Epithelial cell of prostate (primary cell): ENCODE measurements at regions not wholly inside any gene's neighbourhood (a gene's known extent, or its start where the extent isn't known, plus 50 kb on each side); places are given as distances from the start of the nearest gene placed in this dataset.
"Not testable (repeated sequence)": the region's sequence is repeated elsewhere in the genome, so short reads cannot be mapped to it uniquely, and the experiment has no call there.

Source experiments
- DNase-seq: peaks from one replicate; pipeline ENCODE4 v3.0.0-alpha.2; 2011; ENCODE audit warnings: low read depth, low spot score
- H3K27ac ChIP-seq: fragments of 450-650 bp; 2 replicates; pipeline ENCODE4 v1.5.1; 2017; ENCODE audit warnings: mild to moderate bottlenecking

GRCh38 chr6:21870076-21870730, 276.7 kb downstream of the SOX4 start:
- no peak for DNase-seq
- peak overlapping the region; percentile 56 for H3K27ac ChIP-seq

DNA sequence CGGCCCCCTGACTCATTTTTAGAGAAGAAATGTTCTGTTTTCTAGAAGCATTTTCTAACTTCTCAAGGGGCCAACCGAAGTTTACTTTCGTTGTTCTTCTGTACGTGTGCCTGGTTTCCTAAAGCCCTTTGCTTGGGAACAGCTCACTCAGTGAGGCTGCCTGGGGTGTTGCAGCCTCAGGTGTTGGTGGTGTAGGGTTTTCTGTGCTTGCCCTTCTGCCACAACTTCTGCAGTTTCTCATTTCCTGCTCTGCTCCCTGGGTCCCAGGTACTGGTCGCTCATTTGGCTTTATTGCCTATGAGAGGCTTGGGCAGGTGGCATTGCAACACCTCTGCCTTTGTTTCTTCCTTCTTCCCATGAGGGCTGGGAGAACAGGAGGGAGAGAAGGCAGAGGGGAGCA, 278.3 kb downstream of the SOX4 start:
- DNase-seq = no peak
- H3K27ac ChIP-seq = no peak overlapping the region

GRCh38 chr6:21872749-21873148, 279.2 kb downstream of the SOX4 start:
- H3K27ac ChIP-seq = no peak overlapping the region
- no peak for DNase-seq

- DNase-seq = no peak
- H3K27ac ChIP-seq = no peak overlapping the region
These were observed 280.0 kb downstream of the SOX4 start for GRCh38 chr6:21873562-21873961.

DNA sequence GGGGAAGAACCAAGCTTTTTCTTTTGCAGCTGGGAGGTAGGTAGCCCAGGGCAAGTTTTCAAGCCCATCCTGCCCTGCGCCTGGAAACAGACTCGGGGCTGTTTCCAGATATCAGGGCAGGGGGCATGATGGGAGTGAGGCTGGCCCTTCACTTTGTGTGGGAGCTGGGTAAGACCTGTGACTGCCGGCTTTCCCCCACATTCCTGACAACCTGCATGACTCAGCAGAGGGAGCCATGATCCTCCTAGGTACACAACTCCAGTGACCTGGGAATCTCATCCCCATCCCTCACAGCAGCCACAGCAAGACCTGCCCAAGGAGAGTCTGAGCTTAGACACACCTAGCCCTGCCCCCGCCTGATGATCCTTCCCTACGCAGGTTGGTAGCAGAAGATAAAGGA, 280.8 kb downstream of the SOX4 start:
- H3K27ac ChIP-seq = no peak overlapping the region
- DNase-seq = no peak

DNA sequence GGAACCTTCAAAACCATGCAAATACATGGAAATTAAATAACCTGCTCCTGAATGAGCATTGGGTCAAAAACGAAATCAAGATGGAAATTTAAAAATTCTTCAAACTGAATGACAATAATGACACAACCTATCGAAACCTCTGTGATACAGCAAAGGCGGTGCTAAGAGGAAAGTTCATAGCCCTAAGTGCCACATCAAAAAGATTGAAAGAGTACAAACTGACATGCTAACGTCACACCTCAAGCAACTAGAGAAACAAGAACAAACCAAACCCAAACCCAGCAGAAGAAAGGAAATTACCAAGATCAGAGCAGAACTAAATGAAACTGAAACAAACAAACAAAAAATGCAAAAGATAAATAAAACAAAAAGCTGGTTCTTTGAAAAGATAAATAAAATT, 283.5 kb downstream of the SOX4 start:
- not testable (repeated sequence) for H3K27ac ChIP-seq, DNase-seq

GRCh38 chr6:21880249-21880648, 286.7 kb downstream of the SOX4 start:
- H3K27ac ChIP-seq, DNase-seq: not testable (repeated sequence)

- H3K27ac ChIP-seq = no peak overlapping the region
- DNase-seq = no peak
These were observed 288.5 kb downstream of the SOX4 start for GRCh38 chr6:21881969-21882465.

DNA sequence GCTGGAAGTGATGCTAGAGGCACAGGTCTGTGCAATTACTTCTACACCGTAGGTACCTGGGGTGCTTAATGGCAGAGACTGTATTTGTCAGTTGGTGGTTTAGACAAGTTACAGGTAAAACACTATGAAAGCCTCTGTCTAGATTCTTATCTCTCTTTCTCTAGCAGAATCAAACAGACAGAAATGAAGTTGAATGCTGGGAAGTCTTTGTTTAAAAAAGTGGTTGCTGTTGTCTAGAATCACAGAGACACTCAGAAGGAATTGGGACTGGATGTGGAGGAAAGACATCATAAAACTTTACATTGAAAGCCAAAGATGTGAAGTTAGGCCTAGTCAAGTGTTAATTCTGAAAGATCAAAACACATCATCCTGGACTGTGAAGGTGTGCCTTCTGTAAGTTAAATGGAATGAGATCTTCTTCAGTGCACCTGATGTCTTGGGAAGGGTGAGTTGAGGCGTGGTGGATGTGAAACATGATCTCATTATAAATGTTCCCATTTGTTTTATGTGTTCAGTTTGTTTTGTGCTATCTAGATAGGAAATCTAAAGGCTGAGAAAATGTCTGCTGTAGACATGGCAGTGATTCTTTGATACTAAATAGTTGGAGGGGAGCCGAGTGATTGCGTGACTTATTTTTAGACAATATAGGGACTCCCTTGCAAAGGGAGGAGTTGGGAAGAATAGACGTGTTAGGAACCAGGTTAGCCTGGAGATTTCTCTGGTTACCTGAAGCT, 290.2 kb downstream of the SOX4 start:
- DNase-seq = no peak
- peak overlapping the region; percentile 82 for H3K27ac ChIP-seq

DNA sequence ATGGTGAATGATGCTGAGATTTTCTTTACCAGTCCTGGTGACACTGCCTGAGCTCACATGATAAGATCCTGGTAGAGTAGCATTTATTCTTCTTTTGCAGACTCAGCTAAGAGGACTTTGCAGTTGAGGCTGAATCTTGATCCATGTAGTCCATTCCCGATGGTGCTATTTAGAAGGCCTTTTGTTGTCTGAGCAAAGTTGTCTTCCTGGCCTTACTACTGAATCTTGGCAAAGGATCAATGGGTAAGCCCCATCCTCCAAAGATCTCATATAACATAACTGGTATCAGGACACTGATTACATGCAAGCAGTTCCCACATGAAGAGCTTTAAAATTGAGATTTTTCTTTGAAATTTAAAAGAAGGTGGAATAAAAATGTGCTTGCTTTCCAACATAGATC, 291.6 kb downstream of the SOX4 start:
- DNase-seq = no peak
- H3K27ac ChIP-seq = peak overlapping the region; percentile 82

DNA sequence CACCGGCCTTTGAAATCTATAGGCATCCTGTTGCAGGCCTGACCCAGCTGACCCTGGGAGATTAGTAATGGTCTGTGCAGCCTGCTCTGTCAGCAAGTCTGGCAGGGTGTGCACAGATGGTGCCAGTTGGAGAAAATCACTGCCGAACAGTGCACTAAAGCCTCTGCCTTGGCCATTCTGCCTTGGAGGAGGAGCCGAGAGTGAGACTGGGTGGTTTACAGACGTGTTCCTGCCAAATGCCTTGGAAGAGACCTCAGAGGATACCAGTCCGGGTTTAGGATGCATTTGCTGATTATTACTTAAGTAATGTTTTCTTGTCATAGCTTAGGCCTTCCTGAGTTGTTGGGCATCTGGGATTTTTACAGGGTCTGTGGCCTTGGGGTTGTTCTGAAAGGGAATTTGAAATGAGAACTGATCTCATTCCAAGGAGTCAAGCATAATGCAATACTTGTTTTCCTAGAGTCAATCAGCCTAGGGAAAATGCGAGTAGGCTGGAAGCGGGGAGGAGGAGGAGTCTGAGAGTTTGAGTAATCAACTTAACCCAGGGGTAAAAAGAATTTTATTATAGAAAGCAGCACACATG, 292.1 kb downstream of the SOX4 start:
- peak; percentile 50 for DNase-seq
- H3K27ac ChIP-seq = peak overlapping the region; percentile 82

DNA sequence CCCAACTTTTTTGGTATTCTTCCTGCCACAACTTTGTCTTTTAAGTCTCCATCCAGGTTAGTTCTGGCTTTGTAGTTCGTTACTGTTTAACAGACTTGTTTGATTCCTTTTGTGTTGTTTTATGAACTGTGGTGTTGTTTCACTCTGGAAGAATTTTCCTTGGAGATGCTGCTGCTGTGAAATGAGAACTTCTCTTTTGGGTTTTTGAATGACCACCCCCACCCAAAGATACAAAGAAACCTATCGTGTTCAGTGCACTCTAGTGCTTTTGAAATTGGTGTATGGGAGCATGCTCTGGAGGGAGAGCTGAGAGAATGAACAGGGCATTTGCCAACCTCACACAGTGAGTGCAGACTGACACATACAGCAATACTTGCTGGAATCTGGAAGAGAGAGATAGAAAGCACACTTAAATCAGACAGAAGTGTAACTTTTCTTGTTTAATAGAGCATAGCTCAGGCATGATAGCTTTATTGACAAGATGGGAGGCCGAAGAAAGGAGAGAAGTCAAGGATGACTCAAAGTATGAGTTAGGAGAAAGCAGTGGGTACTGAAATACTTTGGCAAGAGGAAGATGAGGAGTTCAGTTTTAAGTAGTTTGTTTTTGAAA, 293.1 kb downstream of the SOX4 start:
- DNase-seq = no peak

GRCh38 chr6:21887231-21888185, 294.0 kb downstream of the SOX4 start:
- H3K27ac ChIP-seq = peak overlapping the region; percentile 82

More for the DNA sequence above, 293.1 kb downstream of the SOX4 start:
- H3K27ac ChIP-seq = peak overlapping the region; percentile 82

DNA sequence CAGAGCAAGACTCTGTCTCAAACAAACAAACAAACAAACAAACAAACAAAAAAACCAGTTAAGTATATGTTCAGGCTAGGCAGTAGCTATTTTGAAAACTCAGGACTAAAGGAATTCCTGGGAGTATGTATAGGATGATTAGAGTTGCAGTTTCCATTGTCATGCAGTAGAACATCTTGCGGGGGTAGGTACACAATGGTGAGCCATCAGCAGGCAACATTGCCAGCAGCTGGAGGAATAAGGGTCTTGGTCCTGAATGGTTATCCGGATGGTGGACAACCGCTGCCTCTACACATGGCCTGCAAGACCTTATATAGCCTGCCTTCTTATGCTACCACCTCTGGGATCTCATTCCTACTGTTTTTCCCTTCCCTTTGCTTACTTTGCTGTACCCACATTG, 297.5 kb downstream of the SOX4 start:
- H3K27ac ChIP-seq = no peak overlapping the region
- no peak for DNase-seq

More at GRCh38 chr6:21887231-21888185, 294.0 kb downstream of the SOX4 start:
- DNase-seq = no peak

GRCh38 chr6:21893793-21894192, 300.2 kb downstream of the SOX4 start:
- DNase-seq = no peak
- H3K27ac ChIP-seq = no peak overlapping the region

DNA sequence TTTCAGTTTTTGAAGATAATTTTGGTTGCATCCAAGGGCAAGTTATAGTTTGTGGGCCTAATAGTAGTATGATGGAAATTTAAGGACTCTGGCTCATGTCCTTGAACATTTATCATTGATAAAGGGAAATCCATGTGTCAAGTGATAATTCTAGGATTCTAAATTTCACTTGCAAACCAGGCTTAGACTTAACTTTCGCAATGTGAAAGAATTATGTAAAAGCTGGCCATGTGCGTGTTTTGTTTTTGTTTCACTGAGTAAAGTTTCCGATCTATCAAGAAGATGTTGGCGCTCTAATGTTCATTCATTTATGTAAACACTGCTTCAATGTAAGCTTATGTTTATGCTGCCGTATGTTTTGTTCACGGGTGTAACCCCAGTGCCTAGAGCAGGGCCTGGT, 302.0 kb downstream of the SOX4 start:
- no peak for DNase-seq
- no peak overlapping the region for H3K27ac ChIP-seq

GRCh38 chr6:21898107-21898796, 304.7 kb downstream of the SOX4 start:
- DNase-seq = no peak
- H3K27ac ChIP-seq = no peak overlapping the region

DNA sequence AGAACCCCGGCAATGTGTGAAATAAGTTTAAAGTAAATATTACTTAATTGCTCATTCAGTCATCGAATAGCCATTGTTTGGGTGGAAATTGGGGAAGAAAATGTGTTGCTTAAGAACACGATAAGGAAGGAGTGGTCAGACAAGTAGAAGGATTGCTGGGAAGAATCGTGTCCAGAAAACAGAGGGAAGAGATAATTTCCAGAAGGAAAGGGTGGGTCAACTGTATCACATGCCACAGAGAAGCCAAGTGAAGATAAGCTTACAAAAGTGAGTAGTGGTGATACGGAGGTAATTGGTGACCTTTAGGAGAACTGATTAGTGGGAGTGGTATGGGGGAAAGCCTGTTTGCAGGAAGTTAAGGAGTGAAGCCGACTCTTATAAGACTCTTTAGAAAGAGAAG, 306.2 kb downstream of the SOX4 start:
- H3K27ac ChIP-seq = no peak overlapping the region
- no peak for DNase-seq

- no peak overlapping the region for H3K27ac ChIP-seq
These were observed 307.2 kb downstream of the SOX4 start for GRCh38 chr6:21900730-21901129.

More at GRCh38 chr6:21900730-21901129, 307.2 kb downstream of the SOX4 start:
- peak; percentile 59 for DNase-seq
